HCT116 (cell line): ENCODE measurements at regions not wholly inside any gene's neighbourhood (a gene's known extent, or its start where the extent isn't known, plus 50 kb on each side); places are given as distances from the start of the nearest gene placed in this dataset.

Experiments used
- ATAC-seq: fragments of 200-7000 bp; cut with Tn5 transposase; 2 replicates; pipeline ENCODE4 v1.9.1; 2020; ENCODE audit warnings: mild to moderate bottlenecking, moderate library complexity
- BruUV-seq: library from RNA; stranded (reverse); fragments of 400-500 nt; replicated peaks from 2 replicates; lab custom pipeline; 2021; lab: Mats Ljungman, UMichigan
- CTCF ChIA-PET: fragments of 300-600 bp; sonication (Branson Sonifier 250); formaldehyde crosslinking; loops from one replicate; lab custom pipeline; 2021; ENCODE audit warnings: antibody characterized with exemption; lab: Charles Lee
- POLR2A ChIA-PET: fragments of 300-600, 350-600 bp; sonication (Branson Sonifier 250); formaldehyde crosslinking; loops from one replicate; lab custom pipeline; 2021; ENCODE audit warnings: antibody characterized with exemption; lab: Charles Lee
- RAD21 ChIA-PET, 2 experiments: fragments of 300-600 bp; sonication (Branson Sonifier 250); formaldehyde crosslinking; loops; one replicate each; lab custom pipeline; 2023; ENCODE audit warnings: low total read pairs in 2 of 2; ENCODE audit not compliant: uncharacterized antibody in 2 of 2, unreplicated experiment in 2 of 2, low non-redundant PET in 1 of 2; lab: Charles Lee
- DNase-seq: peaks from one replicate; pipeline ENCODE4 v3.0.0-alpha.2; 2010; ENCODE audit warnings: low read depth, low spot score
- H2AFZ ChIP-seq: fragments of 200-600 bp; shearing (Covaris generic), sonication (generic); 2 replicates; pipeline ENCODE4 v1.6.1; 2017; ENCODE audit warnings: low read depth, mixed run types, mixed read lengths, antibody characterized with exemption, low read length; ENCODE audit not compliant: poor library complexity, severe bottlenecking
- H3K27ac ChIP-seq: 2 replicates; pipeline ENCODE4 v1.5.1; 2012; ENCODE audit warnings: low read depth, low read length
- H3K27me3 ChIP-seq: fragments of 200-600 bp; sonication (generic); 2 replicates; pipeline ENCODE4 v1.6.1; 2016; ENCODE audit warnings: mixed run types, low read length, mixed read lengths; ENCODE audit not compliant: insufficient read depth
- H3K36me3 ChIP-seq, 2 experiments: fragments of 200-500 bp in 1 of 2; fragments of 200-600 bp in 1 of 2; sonication (Bioruptor generic) in 1 of 2; sonication (generic) in 1 of 2; 2 replicates each; pipeline versions ENCODE4 v1.5.1 to v1.6.1; 2014 to 2016; ENCODE audit warnings: low read length in 2 of 2, inconsistent platforms in 1 of 2, mixed read lengths in 1 of 2, mixed run types in 1 of 2; ENCODE audit not compliant: insufficient read depth in 2 of 2, control insufficient read depth in 1 of 2
- H3K4me1 ChIP-seq, 2 experiments: fragments of 200-600 bp in 1 of 2; sonication (generic) in 1 of 2; 2 replicates each; pipeline versions ENCODE4 v1.5.1 to v1.6.1; 2012 to 2017; ENCODE audit warnings: low read length in 2 of 2, inconsistent platforms in 1 of 2, mild to moderate bottlenecking in 1 of 2, mixed read lengths in 1 of 2, mixed run types in 1 of 2, moderate library complexity in 1 of 2; ENCODE audit not compliant: insufficient read depth in 2 of 2, control insufficient read depth in 1 of 2
- H3K4me2 ChIP-seq: fragments of 200-600 bp; sonication (generic); 2 replicates; pipeline ENCODE4 v1.6.1; 2017; ENCODE audit warnings: mixed run types, low read length, mixed read lengths
- H3K4me3 ChIP-seq, 2 experiments: fragments of 200-600 bp in 1 of 2; sonication (generic) in 1 of 2; replicated peaks in 1 of 2; 2 replicates each; pipeline ENCODE4 v1.5.1; 2011 to 2016; ENCODE audit warnings: low read length in 2 of 2, control low read depth in 1 of 2, low read depth in 1 of 2, mild to moderate bottlenecking in 1 of 2, mixed read lengths in 1 of 2, mixed run types in 1 of 2
- H3K79me2 ChIP-seq: fragments of 200-600 bp; sonication (generic); 2 replicates; pipeline ENCODE4 v1.6.1; 2017; ENCODE audit warnings: mild to moderate bottlenecking, mixed run types, low read length, moderate library complexity, mixed read lengths; ENCODE audit not compliant: insufficient read depth
- H3K9ac ChIP-seq: fragments of 200-600 bp; sonication (generic); 2 replicates; pipeline ENCODE4 v1.6.1; 2016; ENCODE audit warnings: low read length, mixed read lengths
- H3K9me2 ChIP-seq: fragments of 200-600 bp; sonication (generic), shearing (Covaris generic); 2 replicates; pipeline ENCODE4 v1.6.1; 2017; ENCODE audit warnings: mixed run types, mild to moderate bottlenecking, moderate library complexity; ENCODE audit not compliant: insufficient read depth
- H3K9me3 ChIP-seq, 2 experiments: fragments of 200-500 bp in 1 of 2; fragments of 200-600 bp in 1 of 2; sonication (Bioruptor generic) in 1 of 2; sonication (generic) in 1 of 2; 2 replicates each; pipeline ENCODE4 v1.6.1; 2014 to 2017; ENCODE audit warnings: low read length in 2 of 2, mixed read lengths in 2 of 2, inconsistent platforms in 1 of 2, low read depth in 1 of 2, mild to moderate bottlenecking in 1 of 2, mixed run types in 1 of 2, moderate library complexity in 1 of 2; ENCODE audit not compliant: control insufficient read depth in 1 of 2, insufficient read depth in 1 of 2
- H4K20me1 ChIP-seq: fragments of 200-600 bp; sonication (generic), shearing (Covaris generic); 2 replicates; pipeline ENCODE4 v1.6.1; 2017; ENCODE audit warnings: mixed run types, mild to moderate bottlenecking, moderate library complexity; ENCODE audit not compliant: insufficient read depth
- ATF3 ChIP-seq: IDR thresholded peaks from 2 replicates; pipeline ENCODE4 v1.6.1; 2012
- CTCF ChIP-seq, 3 experiments: fragments of 200-600 bp in 1 of 3; sonication (generic) in 1 of 3; IDR thresholded peaks in 2 of 3; conservative IDR thresholded peaks in 1 of 3; 2 replicates each; pipeline ENCODE4 v1.5.1; 2012 to 2017; ENCODE audit warnings: low read depth in 2 of 3, low read length in 2 of 3, antibody characterized with exemption in 1 of 3, borderline replicate concordance in 1 of 3, control low read depth in 1 of 3, mild to moderate bottlenecking in 1 of 3, mixed read lengths in 1 of 3, mixed run types in 1 of 3, moderate library complexity in 1 of 3; ENCODE audit not compliant: insufficient read depth in 1 of 3
- POLR2A ChIP-seq: IDR thresholded peaks from 2 replicates; pipeline ENCODE4 v1.7.0; 2011; ENCODE audit warnings: borderline replicate concordance; ENCODE audit not compliant: insufficient read depth, insufficient read length; ENCODE audit errors: extremely low read depth
- RAD21 ChIP-seq: IDR thresholded peaks from 2 replicates; pipeline ENCODE4 v1.6.1; 2012; ENCODE audit warnings: low read depth, mild to moderate bottlenecking
- YY1 ChIP-seq: IDR thresholded peaks from 2 replicates; pipeline ENCODE4 v1.6.1; 2011; ENCODE audit warnings: low read length, low read depth, moderate library complexity, mild to moderate bottlenecking; ENCODE audit not compliant: insufficient replicate concordance; ENCODE audit errors: extremely low read depth
- intact Hi-C: fragments of 100-400 bp; cut with micrococcal nuclease; formaldehyde crosslinking; loops from 2 replicates; pipeline ENCODE4 v1.10.0; 2022

GRCh38 chr18:40063488-40063887 lies 1891.5 kb upstream of the PIK3C3 start:
- no TSS peak for BruUV-seq
- Histone ChIP-seq H3K9ac (no peak overlapping the region), H3K4me2 (no peak overlapping the region), H2AFZ (no peak overlapping the region), H3K4me3 (no peak overlapping the region), H3K9me3 (peaks cover 0 to 3% of the 10 kb centered on the region in 2 experiments; a peak in 1 of 4 replicates), H3K4me1 (no peaks in the 10 kb centered on the region), H3K27ac (no peak overlapping the region), H3K36me3 (no peaks in the 10 kb centered on the region), H3K79me2 (no peaks in the 10 kb centered on the region)
- intact Hi-C loops, result no loop called here
- TF ChIP-seq ATF3, result no peak
- TF ChIP-seq CTCF (IDR thresholded peaks at IDR 0.05 in 2 of 3, conservative IDR thresholded peaks at IDR 0.05 in 1 of 3; ENCODE audit: borderline replicate concordance in 1 of 3, insufficient read depth in 1 of 3, low read depth in 2 of 3, low read length in 2 of 3), result no peak
- TF ChIP-seq POLR2A, result no peak
- TF ChIP-seq YY1, result no peak
- TF ChIP-seq, all 23 proteins: peak for 0
- ATAC-seq, result no peak
- POLR2A ChIA-PET, result no interaction called here
- RAD21 ChIA-PET, result no interaction called here
- Histone ChIP-seq H4K20me1 (no peaks in the 10 kb centered on the region), H3K9me2 (no peaks in the 10 kb centered on the region), H3K27me3 (no peaks in the 10 kb centered on the region)
- CTCF ChIA-PET, result no interaction called here
- no peak for DNase-seq

GRCh38 chr18:40061086-40061485 lies 1893.9 kb upstream of the PIK3C3 start:
- Histone ChIP-seq H4K20me1 (no peaks in the 10 kb centered on the region), H3K27ac (no peak overlapping the region), H3K4me3 (no peak overlapping the region), H3K36me3 (no peaks in the 10 kb centered on the region), H3K9me3 (peaks cover 0 to 3% of the 10 kb centered on the region in 2 experiments; a peak in 1 of 4 replicates), H2AFZ (no peak overlapping the region), H3K9me2 (no peaks in the 10 kb centered on the region), H3K79me2 (no peaks in the 10 kb centered on the region), H3K4me2 (no peak overlapping the region), H3K9ac (no peak overlapping the region), H3K27me3 (no peaks in the 10 kb centered on the region), H3K4me1 (no peaks in the 10 kb centered on the region)
- ATAC-seq (no peak), DNase-seq (no peak)
- BruUV-seq, result no TSS peak
- no peak for TF ChIP-seq RAD21
- CTCF ChIA-PET, result no interaction called here
- POLR2A ChIA-PET, result no interaction called here
- intact Hi-C loops, result no loop called here
- RAD21 ChIA-PET, result no interaction called here
